A204.1 (cell line): ENCODE measurements at regions not wholly inside any gene's neighbourhood (a gene's known extent, or its start where the extent isn't known, plus 50 kb on each side); places are given as distances from the start of the nearest gene placed in this dataset.
"Not testable (repeated sequence)": the region's sequence is repeated elsewhere in the genome, so short reads cannot be mapped to it uniquely, and the experiment has no call there.

Source experiments
- FAIRE-seq: peaks from 2 replicates; lab custom pipeline; 2012; peaks lifted over from hg19 to GRCh38; lab: Jason Lieb, UNC

GRCh38 chr2:150700666-150701580, 213.5 kb upstream of the RND3 start:
- no peak for FAIRE-seq

GRCh38 chr2:150699218-150699617, 211.8 kb upstream of the RND3 start:
- FAIRE-seq: no peak

GRCh38 chr2:150698016-150698661, 210.7 kb upstream of the RND3 start:
- no peak for FAIRE-seq

GRCh38 chr2:150697596-150697995, 210.1 kb upstream of the RND3 start:
- no peak for FAIRE-seq

- FAIRE-seq: no peak
These were observed 208.1 kb upstream of the RND3 start for GRCh38 chr2:150695451-150696135.

GRCh38 chr2:150693556-150693955, 206.1 kb upstream of the RND3 start:
- no peak for FAIRE-seq

- no peak for FAIRE-seq
These were observed 203.4 kb upstream of the RND3 start for GRCh38 chr2:150690870-150691269.

GRCh38 chr2:150690261-150690660, 202.8 kb upstream of the RND3 start:
- no peak for FAIRE-seq

- FAIRE-seq: no peak
These were observed 202.1 kb upstream of the RND3 start for GRCh38 chr2:150689590-150689989.

GRCh38 chr2:150688016-150688415, 200.5 kb upstream of the RND3 start:
- no peak for FAIRE-seq

GRCh38 chr2:150686391-150686790, 198.9 kb upstream of the RND3 start:
- FAIRE-seq: no peak

GRCh38 chr2:150681120-150681804, 193.8 kb upstream of the RND3 start:
- no peak for FAIRE-seq

GRCh38 chr2:150679456-150680120, 192.1 kb upstream of the RND3 start:
- FAIRE-seq: no peak

GRCh38 chr2:150677551-150677950, 190.1 kb upstream of the RND3 start:
- FAIRE-seq: no peak

- FAIRE-seq: no peak
These were observed 189.4 kb upstream of the RND3 start for GRCh38 chr2:150676747-150677383.

- FAIRE-seq: no peak
These were observed 188.3 kb upstream of the RND3 start for GRCh38 chr2:150675807-150676206.

GRCh38 chr2:150674283-150674682, 186.8 kb upstream of the RND3 start:
- no peak for FAIRE-seq

GRCh38 chr2:150672311-150672710, 184.8 kb upstream of the RND3 start:
- FAIRE-seq: no peak

GRCh38 chr2:150669492-150669891, 182.0 kb upstream of the RND3 start:
- no peak for FAIRE-seq

GRCh38 chr2:150667039-150667438, 179.6 kb upstream of the RND3 start:
- not testable (repeated sequence) for FAIRE-seq

GRCh38 chr2:150663143-150663542, 175.7 kb upstream of the RND3 start:
- no peak for FAIRE-seq
